SW 1271 (cell line): ENCODE measurements at regions not wholly inside any gene's neighbourhood (a gene's known extent, or its start where the extent isn't known, plus 50 kb on each side); places are given as distances from the start of the nearest gene placed in this dataset.
A peak's percentile ranks its signal among the peaks of the same experiment; 100 is the strongest.

Source experiments
- DNase-seq, 2 experiments: peaks; one replicate each; lab custom pipeline; 2025; lab: John Stamatoyannopoulos, UW

GRCh38 chr7:155921086-155921803 is 109.0 kb upstream of the SHH start:
- no peak for DNase-seq

DNA sequence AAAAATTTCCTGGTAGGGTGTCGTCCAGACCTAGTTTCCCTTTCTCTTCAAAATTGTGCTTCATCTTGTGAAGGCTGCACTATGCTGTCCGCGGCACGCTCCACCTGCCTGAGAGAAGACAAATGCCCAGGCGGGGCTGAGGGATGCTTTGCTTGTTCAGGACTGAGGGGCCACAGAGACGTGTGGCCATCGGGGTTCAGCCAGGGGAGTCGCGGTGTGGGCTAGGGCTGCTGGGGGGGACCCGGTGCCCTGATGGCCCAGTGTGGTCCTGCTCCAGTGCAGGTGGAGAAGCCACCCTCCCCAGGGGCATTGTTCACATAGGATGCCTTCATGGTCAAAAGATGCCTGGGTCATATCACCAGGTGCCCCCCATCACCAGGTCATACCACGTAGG is 107.8 kb upstream of the SHH start:
- no peak for DNase-seq

DNA sequence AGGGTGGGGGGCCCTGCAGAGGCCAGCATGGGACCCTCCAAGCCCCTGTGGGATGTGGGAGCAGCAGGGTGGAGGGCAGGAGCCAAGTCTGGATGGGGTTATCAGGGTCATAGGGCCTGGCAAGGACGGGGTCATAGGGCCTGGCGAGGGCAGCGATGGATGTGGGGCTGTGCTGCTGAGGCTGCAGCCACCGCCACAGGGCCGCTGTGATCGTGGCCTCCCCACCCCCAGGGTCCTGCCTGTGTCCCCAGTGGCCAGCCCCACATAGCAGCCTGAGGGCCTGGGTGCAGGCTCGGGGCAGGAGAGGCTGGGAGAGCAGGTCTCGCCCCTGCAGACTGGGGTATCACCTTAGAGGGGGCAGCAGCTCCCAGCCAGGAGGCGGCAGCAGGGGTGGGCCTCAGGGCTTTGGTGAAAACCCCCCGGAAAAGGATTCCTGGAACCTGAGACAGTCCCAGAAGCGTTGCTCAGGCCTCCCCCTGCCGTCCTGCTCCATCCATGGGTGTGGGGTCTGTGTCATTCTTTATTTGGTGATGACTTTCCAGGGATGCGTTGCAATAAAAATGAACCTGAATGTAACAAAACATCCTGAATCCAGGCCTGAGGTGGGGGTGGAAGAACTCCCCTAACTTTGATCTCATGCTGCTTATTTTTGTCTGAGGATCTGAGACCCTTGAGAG is 107.3 kb upstream of the SHH start:
- no peak for DNase-seq

DNA sequence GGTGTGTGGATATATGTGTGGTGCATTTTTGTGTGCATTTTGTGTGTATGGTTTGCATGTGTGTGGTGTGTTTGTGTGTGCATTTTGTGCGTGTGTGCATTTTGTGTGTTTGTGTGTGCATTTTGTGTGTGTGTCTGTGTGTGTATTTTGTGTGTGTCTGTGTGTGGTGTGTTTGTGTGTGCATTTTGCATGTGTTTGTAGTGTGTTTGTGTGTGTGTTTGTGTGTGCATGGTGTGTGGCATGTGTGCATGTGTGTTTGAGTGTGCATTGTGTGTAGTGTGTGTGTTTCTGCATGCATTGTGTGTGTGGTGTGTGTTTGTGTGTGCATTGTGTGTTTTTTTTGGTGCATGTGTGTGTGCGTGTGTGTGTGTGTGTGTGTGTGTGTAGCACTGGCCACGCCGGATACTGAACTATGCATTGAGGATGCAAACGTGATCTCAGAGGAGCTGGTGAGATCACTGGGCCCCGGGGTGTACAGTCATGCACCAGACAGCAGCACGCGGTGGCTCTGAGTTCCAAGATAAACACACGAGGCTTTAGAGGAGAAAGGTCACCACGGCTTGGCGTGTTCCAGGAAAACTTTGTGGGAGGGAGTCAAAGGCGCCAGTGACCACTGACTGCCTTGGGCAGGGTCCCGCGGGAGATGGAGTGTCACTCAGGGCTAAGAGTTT is 106.6 kb upstream of the SHH start:
- peak; percentile 44 to 56 for DNase-seq

GRCh38 chr7:155917836-155918430 is 105.7 kb upstream of the SHH start:
- no peak for DNase-seq

- no peak for DNase-seq
Observed at GRCh38 chr7:155916926-155917655, 104.8 kb upstream of the SHH start.

DNA sequence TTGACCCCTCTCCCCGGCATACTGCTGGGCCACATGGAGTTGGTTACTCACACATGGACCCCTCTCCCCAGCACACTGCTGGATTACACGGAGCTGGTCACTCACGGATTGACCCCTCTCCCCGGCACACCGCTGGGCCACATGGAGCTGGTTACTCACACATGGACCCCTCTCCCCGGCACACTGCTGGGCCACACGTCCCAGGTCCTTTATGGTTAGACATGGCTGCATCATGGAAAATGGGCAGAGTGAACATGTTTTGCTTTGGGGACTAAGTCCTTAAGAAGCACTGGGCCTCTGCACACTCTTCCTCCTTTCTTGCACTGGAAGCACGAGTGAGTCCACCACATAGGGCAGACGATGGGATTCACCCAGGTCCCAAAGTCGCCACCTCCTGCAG is 102.1 kb upstream of the SHH start:
- no peak for DNase-seq

GRCh38 chr7:155913719-155914118 is 101.5 kb upstream of the SHH start:
- DNase-seq: no peak

DNA sequence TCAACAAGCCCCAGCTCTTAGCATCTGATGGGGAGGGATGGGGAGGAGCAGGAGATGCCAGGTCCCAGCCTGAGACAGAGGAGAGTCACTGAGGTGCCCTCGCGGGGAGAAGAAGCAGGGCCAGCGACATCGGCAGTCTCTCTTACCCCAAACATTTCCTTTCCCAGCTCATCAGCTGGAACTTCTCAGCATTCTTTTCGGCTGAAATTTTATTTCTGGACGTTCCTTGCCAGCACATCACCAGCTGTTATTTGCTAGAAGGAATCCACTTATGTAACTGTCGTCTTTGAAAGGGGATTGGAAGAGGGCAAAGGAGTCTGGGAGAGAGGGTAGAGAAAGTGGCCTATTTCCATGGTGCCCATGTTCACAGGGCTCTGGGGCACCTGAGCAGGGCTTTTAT is 101.0 kb upstream of the SHH start:
- DNase-seq: no peak

DNA sequence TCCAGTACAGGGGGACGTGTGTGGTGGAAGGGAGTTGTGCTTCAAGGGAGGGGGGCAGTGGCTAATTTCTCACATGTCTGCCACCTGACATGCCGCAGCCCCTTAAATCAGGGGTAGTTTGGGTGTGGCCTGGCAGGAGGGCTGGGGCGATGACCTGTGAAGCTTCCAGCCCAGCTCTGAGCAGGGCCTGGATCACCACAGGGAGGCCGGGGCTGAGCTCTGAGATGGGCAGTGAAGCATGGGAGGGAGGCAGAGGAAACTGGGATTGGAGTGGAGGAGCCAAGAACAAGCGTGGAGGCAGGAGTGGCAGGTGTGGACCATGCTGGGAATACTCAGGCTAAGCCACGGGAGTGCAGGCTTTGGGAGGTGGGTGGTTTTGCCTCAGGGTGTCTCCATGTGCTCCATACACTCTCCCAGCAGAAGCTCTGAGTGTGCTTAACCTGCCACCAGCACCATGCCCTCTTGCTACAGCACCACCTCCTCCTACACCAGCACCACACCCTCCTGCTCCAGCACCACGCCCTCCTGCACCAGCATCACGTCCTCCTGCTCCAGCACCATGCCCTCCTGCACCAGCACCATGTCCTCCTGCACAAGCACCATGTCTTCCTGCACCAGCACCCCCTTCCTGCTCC is 99.3 kb upstream of the SHH start:
- DNase-seq: no peak

DNA sequence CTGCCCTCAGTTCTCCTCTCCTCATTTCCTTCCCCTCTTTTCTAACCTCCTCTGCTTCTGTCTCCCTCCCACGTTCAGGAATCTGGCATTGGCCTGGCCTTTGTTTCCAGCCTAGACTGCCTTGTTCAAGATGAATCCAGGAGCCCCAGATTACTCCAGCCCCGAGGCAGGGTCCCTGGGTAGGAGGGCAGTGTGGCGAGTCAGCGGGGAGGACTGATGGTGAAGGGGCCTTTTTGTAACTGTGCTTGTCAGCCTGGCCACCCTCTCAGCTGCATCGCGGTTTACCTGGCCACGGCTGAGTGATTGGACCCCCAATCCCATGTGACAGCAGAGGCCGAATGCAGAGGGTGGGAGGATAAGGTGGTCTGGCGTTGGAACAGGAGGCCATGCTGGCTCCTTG is 96.1 kb upstream of the SHH start:
- DNase-seq: no peak

DNA sequence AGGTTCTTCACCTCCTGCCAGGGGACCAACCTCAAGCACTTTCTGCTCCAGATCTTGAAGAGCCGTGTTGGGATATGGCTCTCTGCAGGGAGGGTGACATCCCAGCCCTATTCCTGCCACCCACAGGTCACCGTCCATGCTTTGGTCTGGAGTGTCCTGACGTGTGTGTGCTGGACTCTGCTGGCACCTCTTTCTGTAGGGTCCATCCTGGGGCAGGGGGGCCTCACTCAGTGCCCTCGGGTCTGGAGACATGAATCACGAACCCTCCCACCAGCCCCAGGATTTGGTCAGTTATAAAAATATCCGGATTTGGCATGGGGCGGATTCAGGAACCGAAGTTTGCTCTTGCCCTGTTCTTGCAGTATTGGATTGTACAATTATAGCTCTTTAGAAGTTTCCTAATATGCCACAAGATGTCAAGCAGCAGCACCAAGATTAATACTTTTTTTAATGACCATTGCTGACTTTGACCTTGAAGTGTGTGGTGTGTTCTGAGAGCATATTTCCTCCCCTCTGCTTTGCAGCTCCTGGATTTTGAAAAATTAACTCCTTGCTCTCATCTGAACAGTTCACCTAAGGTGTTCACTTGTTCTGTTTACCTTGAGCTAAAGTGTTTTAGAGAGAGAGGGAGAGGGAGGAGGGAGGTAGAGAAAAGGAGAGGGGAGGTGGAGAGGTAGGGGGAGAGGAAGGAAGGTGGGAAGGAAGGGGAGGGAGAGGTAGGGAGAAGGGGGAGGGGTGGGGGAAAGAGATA is 95.4 kb upstream of the SHH start:
- DNase-seq: no peak

DNA sequence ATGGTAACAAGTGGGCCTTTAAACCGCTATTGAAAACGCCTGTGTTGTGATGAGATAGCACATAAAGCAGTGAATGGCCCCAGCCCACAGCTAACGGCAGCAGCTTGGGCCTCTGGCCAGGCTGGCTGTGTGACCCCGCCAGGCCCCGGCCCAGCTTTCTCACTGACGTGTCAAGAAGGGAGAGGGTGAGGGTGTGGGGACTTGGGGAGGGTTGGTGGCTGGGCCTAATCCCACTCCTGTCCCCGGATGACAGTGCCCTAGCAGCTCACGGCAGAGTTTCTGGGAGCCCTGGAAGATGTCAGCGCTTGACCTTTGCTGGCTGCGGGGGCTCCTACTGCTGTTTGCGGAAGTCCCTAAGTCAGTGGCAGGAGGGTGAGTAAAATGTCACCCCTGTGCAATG is 88.9 kb upstream of the SHH start:
- no peak for DNase-seq

- no peak for DNase-seq
Observed at GRCh38 chr7:155899596-155899995, 87.3 kb upstream of the SHH start.

DNA sequence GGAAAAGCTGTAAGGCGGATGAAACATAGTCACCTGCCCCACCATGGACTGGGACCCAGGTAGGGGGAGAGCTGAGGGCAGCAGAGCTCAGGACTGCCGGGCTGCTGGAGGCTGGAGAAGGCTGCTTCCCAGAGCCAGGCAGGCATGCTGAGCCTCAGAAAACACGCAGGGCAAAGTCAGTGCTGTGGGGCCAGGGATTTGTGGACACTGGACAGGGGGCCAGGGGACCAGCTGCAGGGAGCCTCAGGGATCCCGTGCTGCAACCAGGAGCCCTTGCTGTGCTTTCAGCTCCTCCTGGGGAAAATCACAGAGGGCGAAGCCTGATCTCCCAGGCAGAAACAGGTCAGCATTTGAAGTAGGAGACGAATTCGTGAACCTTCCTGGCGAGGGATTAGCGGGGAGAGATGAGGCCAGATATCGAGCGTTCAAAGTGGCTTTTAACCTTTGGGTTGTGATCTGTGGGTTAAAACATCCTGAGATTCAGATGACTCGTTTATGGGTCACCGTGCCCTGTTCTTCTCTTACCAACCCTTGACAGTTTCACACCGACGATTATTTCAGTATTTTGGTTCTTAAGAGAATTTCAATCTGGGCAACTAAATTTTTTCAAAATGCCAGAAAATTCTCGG is 85.6 kb upstream of the SHH start:
- no peak for DNase-seq

DNA sequence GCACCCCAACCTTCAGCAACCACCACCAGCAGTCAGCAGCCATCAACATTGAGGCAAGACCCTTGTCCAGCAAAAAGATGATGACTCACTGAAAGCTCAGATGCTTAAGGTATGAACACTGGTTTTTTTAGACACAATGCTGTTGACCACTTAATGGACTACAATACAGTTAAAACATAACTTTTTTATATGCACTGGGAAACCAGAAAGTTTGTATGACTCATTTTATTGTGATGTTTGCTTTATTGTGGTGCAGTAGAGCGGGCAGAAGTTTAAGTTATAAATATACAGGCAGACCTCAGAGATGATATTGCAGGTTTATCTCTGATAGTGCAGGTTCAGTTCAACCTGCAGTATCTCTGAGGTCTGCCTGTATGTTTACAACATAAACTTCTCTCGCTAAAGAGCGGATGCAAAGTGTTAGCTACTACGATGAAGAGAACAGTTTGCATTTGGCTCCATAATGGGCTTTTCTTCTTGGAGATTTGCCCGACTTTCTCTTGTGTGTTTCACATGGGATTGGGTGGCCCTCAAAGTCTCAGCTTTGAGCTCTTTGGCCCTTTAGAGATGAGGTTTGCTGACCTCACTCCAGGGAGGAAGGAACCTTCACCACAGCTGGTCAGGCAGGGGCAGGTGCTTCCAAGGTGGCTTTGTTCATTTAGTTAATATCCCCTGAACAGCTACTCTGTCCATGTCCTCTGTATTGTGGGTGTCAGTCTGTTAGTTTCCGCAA is 84.4 kb upstream of the SHH start:
- no peak for DNase-seq

- no peak for DNase-seq
Observed at GRCh38 chr7:155893664-155894063, 81.4 kb upstream of the SHH start.

GRCh38 chr7:155893176-155893575 is 80.9 kb upstream of the SHH start:
- DNase-seq: no peak

- DNase-seq: no peak
Observed at GRCh38 chr7:155889636-155890511, 77.6 kb upstream of the SHH start.
